ENCODE measurements at regions not wholly inside any gene's neighbourhood (a gene's known extent, or its start where the extent isn't known, plus 50 kb on each side); places are given as distances from the start of the nearest gene placed in this dataset.
"Not testable (repeated sequence)": the region's sequence is repeated elsewhere in the genome, so short reads cannot be mapped to it uniquely, and the experiment has no call there.

- Histone ChIP-seq H3K9ac (ENCODE audit: low read length) (no peak overlapping the region), H3K79me2 (ENCODE audit: low read length) (no peaks in the 10 kb centered on the region)
- TF ChIP-seq CTCF (IDR thresholded peaks at IDR 0.05; ENCODE audit: low read depth, low read length) (no peak), EZH2phosphoT487 (IDR thresholded peaks at IDR 0.05; ENCODE audit: low read depth) (no peak)
Measured at GRCh38 chr1:189701606-189702005, 776.1 kb downstream of the BRINP3 start.

GRCh38 chr1:189706594-189706993 is 771.1 kb downstream of the BRINP3 start:
- Histone ChIP-seq H3K79me2 (ENCODE audit: low read length) (no peaks in the 10 kb centered on the region), H3K27ac (ENCODE audit: low read length) (no peak overlapping the region), H3K9ac (ENCODE audit: low read length) (no peak overlapping the region), H3K9me3 (ENCODE audit: insufficient read depth, low read length) (no peaks in the 10 kb centered on the region), H3K4me1 (ENCODE audit: low read length) (no peaks in the 10 kb centered on the region), H3K4me3 (ENCODE audit: low read length) (no peak overlapping the region), H3K27me3 (ENCODE audit: low read depth, low read length) (no peaks in the 10 kb centered on the region), H4K20me1 (ENCODE audit: insufficient read depth, low read length) (no peaks in the 10 kb centered on the region), H3K4me2 (ENCODE audit: low read length) (no peak overlapping the region), H3K36me3 (replicated peaks; ENCODE audit: low read depth, low read length) (no peaks in the 10 kb centered on the region), H2AFZ (ENCODE audit: low read depth, low read length) (no peak overlapping the region)
- no peak for TF ChIP-seq CTCF (IDR thresholded peaks at IDR 0.05; ENCODE audit: low read depth, low read length)
- TF ChIP-seq EZH2phosphoT487 (IDR thresholded peaks at IDR 0.05; ENCODE audit: low read depth), result no peak

More at GRCh38 chr1:189701606-189702005, 776.1 kb downstream of the BRINP3 start:
- Histone ChIP-seq H3K36me3 (replicated peaks; ENCODE audit: low read depth, low read length) (no peaks in the 10 kb centered on the region), H4K20me1 (ENCODE audit: insufficient read depth, low read length) (no peaks in the 10 kb centered on the region), H3K4me1 (ENCODE audit: low read length) (no peaks in the 10 kb centered on the region), H3K4me3 (ENCODE audit: low read length) (no peak overlapping the region), H3K27me3 (ENCODE audit: low read depth, low read length) (no peaks in the 10 kb centered on the region), H3K9me3 (ENCODE audit: insufficient read depth, low read length) (no peaks in the 10 kb centered on the region), H3K4me2 (ENCODE audit: low read length) (no peak overlapping the region), H3K27ac (ENCODE audit: low read length) (no peak overlapping the region), H2AFZ (ENCODE audit: low read depth, low read length) (no peak overlapping the region)

GRCh38 chr1:189708674-189709073 is 769.0 kb downstream of the BRINP3 start:
- Histone ChIP-seq H3K4me3 (ENCODE audit: low read length) (no peak overlapping the region), H3K79me2 (ENCODE audit: low read length) (no peaks in the 10 kb centered on the region), H3K9me3 (ENCODE audit: insufficient read depth, low read length) (no peaks in the 10 kb centered on the region), H3K9ac (ENCODE audit: low read length) (no peak overlapping the region), H3K27me3 (ENCODE audit: low read depth, low read length) (no peaks in the 10 kb centered on the region), H3K4me2 (ENCODE audit: low read length) (no peak overlapping the region), H3K27ac (ENCODE audit: low read length) (no peak overlapping the region), H4K20me1 (ENCODE audit: insufficient read depth, low read length) (no peaks in the 10 kb centered on the region), H3K36me3 (replicated peaks; ENCODE audit: low read depth, low read length) (no peaks in the 10 kb centered on the region), H3K4me1 (ENCODE audit: low read length) (no peaks in the 10 kb centered on the region), H2AFZ (ENCODE audit: low read depth, low read length) (no peak overlapping the region)
- TF ChIP-seq CTCF (IDR thresholded peaks at IDR 0.05; ENCODE audit: low read depth, low read length), result peak; percentile 56
- no peak for TF ChIP-seq EZH2phosphoT487 (IDR thresholded peaks at IDR 0.05; ENCODE audit: low read depth)

DNA sequence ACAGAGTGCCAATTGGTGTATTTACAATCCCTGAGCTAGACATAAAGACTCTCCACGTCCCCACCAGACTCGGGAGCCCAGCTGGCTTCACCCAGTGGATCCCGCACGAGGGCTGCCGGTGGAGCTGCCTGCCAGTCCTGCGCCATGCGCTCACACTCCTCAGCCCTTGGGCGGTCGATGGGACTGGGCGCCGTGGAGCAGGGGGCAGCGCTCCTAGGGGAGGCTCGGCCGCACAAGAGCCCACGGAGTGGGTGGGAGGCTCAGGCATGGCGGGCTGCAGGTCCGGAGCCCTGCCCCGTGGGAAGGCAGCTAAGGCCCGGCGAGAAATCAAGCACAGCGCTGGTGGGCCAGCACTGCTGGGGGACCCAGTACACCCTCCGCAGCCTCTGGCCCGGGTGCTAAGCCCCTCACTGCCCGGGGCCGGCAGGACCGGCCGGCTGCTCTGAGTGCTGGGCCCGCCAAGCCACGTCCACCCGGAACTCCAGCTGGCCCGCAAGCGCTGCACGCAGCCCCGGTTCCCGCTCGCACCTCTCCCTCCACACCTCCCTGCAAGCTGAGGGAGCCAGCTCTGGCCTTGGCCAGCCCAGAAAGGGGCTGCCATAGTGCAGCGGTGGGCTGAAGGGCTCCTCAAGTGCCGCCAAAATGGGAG is 759.4 kb downstream of the BRINP3 start:
- not testable (repeated sequence) for H2AFZ ChIP-seq (ENCODE audit: low read depth, low read length); H3K36me3 ChIP-seq (replicated peaks; ENCODE audit: low read depth, low read length); H3K4me3 ChIP-seq (ENCODE audit: low read length); H3K27me3 ChIP-seq (ENCODE audit: low read depth, low read length); H3K4me1 ChIP-seq (ENCODE audit: low read length); H3K9ac ChIP-seq (ENCODE audit: low read length); H3K27ac ChIP-seq (ENCODE audit: low read length); H3K79me2 ChIP-seq (ENCODE audit: low read length); H3K9me3 ChIP-seq (ENCODE audit: insufficient read depth, low read length); H4K20me1 ChIP-seq (ENCODE audit: insufficient read depth, low read length); H3K4me2 ChIP-seq (ENCODE audit: low read length)

Measured in OCI-LY3 (cell line).